ENCODE measurements at regions not wholly inside any gene's neighbourhood (a gene's known extent, or its start where the extent isn't known, plus 50 kb on each side); places are given as distances from the start of the nearest gene placed in this dataset.

- no peak for TF ChIP-seq CTCF (IDR thresholded peaks at IDR 0.05)
- TF ChIP-seq POLR2A (IDR thresholded peaks at IDR 0.05): no peak
These were observed 245.2 kb downstream of the EIPR1 start for GRCh38 chr2:3132466-3132865.

Data from body of pancreas (tissue), 4 donors.